K562 (cell line): ENCODE measurements at regions not wholly inside any gene's neighbourhood (a gene's known extent, or its start where the extent isn't known, plus 50 kb on each side); places are given as distances from the start of the nearest gene placed in this dataset.

Experiments used
- ATAC-seq: fragments of 200-7000 bp; cut with Tn5 transposase; 3 replicates; pipeline ENCODE4 v1.9.1; 2020; ENCODE audit warnings: moderate library complexity
- BruUV-seq: library from RNA; stranded (reverse); fragments of 400-500 nt; replicated peaks from 2 replicates; lab custom pipeline; 2021; lab: Mats Ljungman, UMichigan
- CTCF ChIA-PET: fragments of 300-600 bp; formaldehyde crosslinking; extraction: SDS; loops from one replicate; lab custom pipeline; 2021; ENCODE audit warnings: low intra/inter-chr PET ratio; lab: Yijun Ruan, JAX
- POLR2A ChIA-PET: fragments of 300-600, 350-650 bp; sonication (Branson Sonifier 250); formaldehyde crosslinking; extraction: SDS; loops from one replicate; lab custom pipeline; 2021; ENCODE audit warnings: antibody characterized with exemption, inconsistent platforms; lab: Yijun Ruan, JAX
- DNase-seq, 4 experiments: peaks; one replicate each; pipeline versions ENCODE4 v3.0.0 to v3.0.0-alpha.2; 2011 to 2018; ENCODE audit warnings: low spot score in 3 of 4, mixed read lengths in 3 of 4; ENCODE audit errors: extremely low read depth in 1 of 4
- FAIRE-seq: peaks from 2 replicates; lab custom pipeline; 2011; peaks lifted over from hg19 to GRCh38; lab: Jason Lieb, UNC
- H2AFZ ChIP-seq: 2 replicates; pipeline ENCODE4 v1.6.0; 2011; ENCODE audit warnings: low read depth, low read length, control low read depth, inconsistent platforms
- H3K27ac ChIP-seq: fragments of 200-600 bp; 3 replicates; pipeline ENCODE4 v1.8.0; 2011; ENCODE audit warnings: low read depth, mild to moderate bottlenecking, control low read depth, inconsistent platforms, low read length, moderate library complexity, mixed read lengths; ENCODE audit errors: extremely low read depth
- H3K27me3 ChIP-seq, 2 experiments: fragments of 300-600 bp in 1 of 2; 2 replicates in 1 of 2; 3 replicates in 1 of 2; pipeline versions ENCODE4 v1.6.0 to v1.8.0; 2011; ENCODE audit warnings: inconsistent platforms in 2 of 2, low read length in 2 of 2, mild to moderate bottlenecking in 1 of 2, mixed read lengths in 1 of 2, moderate library complexity in 1 of 2; ENCODE audit not compliant: control insufficient read depth in 2 of 2, insufficient read depth in 2 of 2
- H3K36me3 ChIP-seq: fragments of 300-600 bp; 3 replicates; pipeline ENCODE4 v1.8.0; 2011; ENCODE audit warnings: mild to moderate bottlenecking, low read length, inconsistent platforms; ENCODE audit not compliant: control insufficient read depth, insufficient read depth
- H3K4me1 ChIP-seq, 2 experiments: fragments of 200-600 bp in 1 of 2; replicated peaks in 1 of 2; 2 replicates in 1 of 2; 3 replicates in 1 of 2; pipeline versions ENCODE4 v1.5.1 to v1.8.0; 2011; ENCODE audit warnings: inconsistent platforms in 2 of 2, low read length in 2 of 2, mild to moderate bottlenecking in 1 of 2, mixed read lengths in 1 of 2, moderate library complexity in 1 of 2; ENCODE audit not compliant: control insufficient read depth in 2 of 2, insufficient read depth in 2 of 2
- H3K4me2 ChIP-seq: 2 replicates; pipeline ENCODE4 v1.6.1; 2011; ENCODE audit warnings: low read length, control low read depth, inconsistent platforms, mixed read lengths; ENCODE audit not compliant: insufficient read depth
- H3K4me3 ChIP-seq: fragments of 200-600 bp; sonication (generic), shearing (Covaris generic); 2 replicates; pipeline ENCODE4 v1.5.1; 2016; ENCODE audit warnings: control low read depth, inconsistent platforms
- H3K79me2 ChIP-seq: fragments of 200-600 bp; 3 replicates; pipeline ENCODE4 v1.8.0; 2011; ENCODE audit warnings: low read length, inconsistent platforms; ENCODE audit not compliant: control insufficient read depth, insufficient read depth
- H3K9ac ChIP-seq, 2 experiments: 2 replicates each; pipeline versions ENCODE4 v1.6.0 to v1.6.1; 2011; ENCODE audit warnings: low read depth in 2 of 2, low read length in 2 of 2, control low read depth in 1 of 2, inconsistent platforms in 1 of 2, mild to moderate bottlenecking in 1 of 2, mixed read lengths in 1 of 2; ENCODE audit not compliant: insufficient read depth in 1 of 2
- H3K9me1 ChIP-seq: one replicate; pipeline ENCODE4 v1.6.0; 2011; ENCODE audit warnings: inconsistent platforms, mild to moderate bottlenecking, low read length, moderate library complexity; ENCODE audit not compliant: control insufficient read depth, insufficient read depth
- H3K9me3 ChIP-seq: replicated peaks from 2 replicates; pipeline ENCODE4 v1.5.1; 2011; ENCODE audit warnings: low read depth, low read length, inconsistent platforms; ENCODE audit not compliant: control insufficient read depth, insufficient read depth
- H4K20me1 ChIP-seq: replicated peaks from 2 replicates; pipeline ENCODE4 v1.6.1; 2011; ENCODE audit warnings: low read length, inconsistent platforms, mixed read lengths; ENCODE audit not compliant: control insufficient read depth, insufficient read depth
- ATF6 ChIP-seq: sonication (generic); formaldehyde crosslinking; IDR thresholded peaks from 2 replicates; pipeline ENCODE4 v1.4.0; 2020; ENCODE audit warnings: mild to moderate bottlenecking, missing genetic modification reagents
- EGR1 ChIP-seq: fragments of 450-650 bp; conservative IDR thresholded peaks from 2 replicates; pipeline ENCODE4 v1.6.1; 2017; ENCODE audit warnings: mild to moderate bottlenecking
- NKRF ChIP-seq: fragments of 450-650 bp; IDR thresholded peaks from 2 replicates; pipeline ENCODE4 v1.6.1; 2016; ENCODE audit warnings: borderline replicate concordance
- THRB ChIP-seq: fragments of 450-650 bp; formaldehyde crosslinking; conservative IDR thresholded peaks from 2 replicates; pipeline ENCODE4 v1.4.0; 2022; ENCODE audit warnings: mild to moderate bottlenecking, missing genetic modification characterization
- ZBTB11 ChIP-seq, 3 experiments: fragments of 200-800 bp in 1 of 3; fragments of 250-450 bp in 1 of 3; fragments of 450-650 bp in 1 of 3; sonication (Bioruptor Pico) in 1 of 3; sonication (Bioruptor generic) in 1 of 3; formaldehyde crosslinking in 1 of 3; IDR thresholded peaks; 2 replicates each; pipeline versions ENCODE4 v1.6.1 to v1.8.0; 2016 to 2022; ENCODE audit warnings: mild to moderate bottlenecking in 2 of 3, missing genetic modification characterization in 2 of 3, missing compliant biosample characterization in 1 of 3, moderate library complexity in 1 of 3
- WGBS: fragments of 100-300 bp; shearing (Covaris generic); methylation state at CpG from one replicate; pipeline ENCODE4 v1.1.6; 2016; ENCODE audit warnings: low coverage, mixed read lengths; ENCODE audit not compliant: insufficient coverage; ENCODE audit errors: missing lambda C conversion rate; 5-methylcytosine and 5-hydroxymethylcytosine counted together
- in situ Hi-C: fragments of 300-500 bp; cut with MboI; formaldehyde crosslinking; loops from 4 replicates; pipeline ENCODE4 v1.15.0; 2018; ENCODE audit warnings: inconsistent platforms, mixed read lengths
- intact Hi-C: fragments of 100-400 bp; cut with micrococcal nuclease; formaldehyde crosslinking; loops from 2 replicates; pipeline ENCODE4 v1.14.2; 2022

GRCh38 chr13:50243931-50244330, 228.7 kb downstream of the KCNRG start (continued):
- TF ChIP-seq ATF6 (CRISPR knock-in tag), result no peak
- TF ChIP-seq THRB (CRISPR knock-in tag), result no peak
- no peak for TF ChIP-seq NKRF

GRCh38 chr13:50244355-50244712, 229.1 kb downstream of the KCNRG start:
- Histone ChIP-seq H3K4me1 (peaks cover 4 to 16% of the 10 kb centered on the region in 2 experiments; a peak in 4 of 5 replicates), H3K9me1 (no peaks in the 10 kb centered on the region), H2AFZ (peak overlapping the region; percentile 33; the same call in 1 of the 2 replicates), H3K36me3 (no peaks in the 10 kb centered on the region), H3K27ac (peak overlapping the region; percentile 82; the same call in 2 of the 3 replicates), H4K20me1 (no peaks in the 10 kb centered on the region), H3K4me2 (peak overlapping the region; percentile 44; the same call in 1 of the 2 replicates), H3K9ac (no peak overlapping the region; a peak in 1 of 4 replicates), H3K79me2 (no peaks in the 10 kb centered on the region; the same call in 2 of the 3 replicates), H3K27me3 (no peaks in the 10 kb centered on the region), H3K9me3 (no peaks in the 10 kb centered on the region), H3K4me3 (no peak overlapping the region)
- POLR2A ChIA-PET, result no interaction called here
- FAIRE-seq, result no peak
- CTCF ChIA-PET, result no interaction called here
- 61% methylated on average over 3 of the region's 6 CpGs for WGBS
- DNase-seq, result no peak
- TF ChIP-seq ZBTB11 (CRISPR knock-in tag; IDR thresholded peaks at IDR 0.05) (no peak), EGR1 (peak; percentile 30)
- no TSS peak for BruUV-seq
- ATAC-seq, result no peak
- in situ Hi-C loops (no loop called here), intact Hi-C loops (no loop called here)
